22Rv1 (cell line): ENCODE measurements at regions not wholly inside any gene's neighbourhood (a gene's known extent, or its start where the extent isn't known, plus 50 kb on each side); places are given as distances from the start of the nearest gene placed in this dataset.

Experiments used
- CTCF ChIP-seq: fragments of 450-650 bp; IDR thresholded peaks from 2 replicates; pipeline ENCODE4 v1.5.1; 2017; ENCODE audit warnings: mild to moderate bottlenecking
- ZFX ChIP-seq: fragments of 450-650 bp; IDR thresholded peaks from 2 replicates; pipeline ENCODE4 v1.6.1; 2017; ENCODE audit warnings: antibody characterized with exemption, borderline replicate concordance

- TF ChIP-seq CTCF: no peak
- TF ChIP-seq ZFX: no peak
Measured at GRCh38 chr1:38526046-38526445, 333.5 kb downstream of the RRAGC start.
